Peyer's patch (tissue), 4 donors: ENCODE measurements at regions not wholly inside any gene's neighbourhood (a gene's known extent, or its start where the extent isn't known, plus 50 kb on each side); places are given as distances from the start of the nearest gene placed in this dataset.

Source experiments
- POLR2A ChIP-seq, 2 donors: fragments of 450-650 bp; IDR thresholded peaks; one replicate each; pipeline ENCODE4 v1.5.1; 2017; ENCODE audit warnings: antibody characterized with exemption in 2 of 2, mild to moderate bottlenecking in 2 of 2, moderate library complexity in 2 of 2
- TF ChIP-seq, protein P1 (sequence below), 6 experiments: fragments of 450-650 bp in 4 of 6; fragments of 200-600 bp in 2 of 6; sonication (generic) in 1 of 6; IDR thresholded peaks; one replicate each; pipeline ENCODE4 v1.5.1; 2017 to 2019; ENCODE audit warnings: antibody characterized with exemption in 6 of 6, mild to moderate bottlenecking in 3 of 6, moderate library complexity in 1 of 6

DNA sequence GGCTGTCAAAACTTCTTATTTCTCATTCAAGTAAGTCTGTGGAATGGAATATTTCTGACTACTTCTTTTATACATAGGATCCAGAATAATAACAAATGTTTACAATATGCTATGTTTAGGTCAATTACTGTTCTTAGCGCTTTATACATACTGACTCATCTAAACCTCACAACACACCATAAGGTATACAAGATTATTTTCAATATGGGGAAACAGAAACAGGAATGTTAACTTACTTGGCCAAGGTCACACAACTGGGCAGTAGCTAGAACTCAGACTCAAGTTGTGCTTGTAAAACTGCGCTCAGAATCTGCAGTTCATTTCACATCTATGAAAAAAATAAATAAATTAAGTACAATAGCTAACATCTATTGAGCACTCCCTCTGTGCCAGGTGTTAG is 168.0 kb downstream of the GNAI1 start:
- TF ChIP-seq, protein P1, sequence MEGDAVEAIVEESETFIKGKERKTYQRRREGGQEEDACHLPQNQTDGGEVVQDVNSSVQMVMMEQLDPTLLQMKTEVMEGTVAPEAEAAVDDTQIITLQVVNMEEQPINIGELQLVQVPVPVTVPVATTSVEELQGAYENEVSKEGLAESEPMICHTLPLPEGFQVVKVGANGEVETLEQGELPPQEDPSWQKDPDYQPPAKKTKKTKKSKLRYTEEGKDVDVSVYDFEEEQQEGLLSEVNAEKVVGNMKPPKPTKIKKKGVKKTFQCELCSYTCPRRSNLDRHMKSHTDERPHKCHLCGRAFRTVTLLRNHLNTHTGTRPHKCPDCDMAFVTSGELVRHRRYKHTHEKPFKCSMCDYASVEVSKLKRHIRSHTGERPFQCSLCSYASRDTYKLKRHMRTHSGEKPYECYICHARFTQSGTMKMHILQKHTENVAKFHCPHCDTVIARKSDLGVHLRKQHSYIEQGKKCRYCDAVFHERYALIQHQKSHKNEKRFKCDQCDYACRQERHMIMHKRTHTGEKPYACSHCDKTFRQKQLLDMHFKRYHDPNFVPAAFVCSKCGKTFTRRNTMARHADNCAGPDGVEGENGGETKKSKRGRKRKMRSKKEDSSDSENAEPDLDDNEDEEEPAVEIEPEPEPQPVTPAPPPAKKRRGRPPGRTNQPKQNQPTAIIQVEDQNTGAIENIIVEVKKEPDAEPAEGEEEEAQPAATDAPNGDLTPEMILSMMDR (IDR thresholded peaks at IDR 0.05) = no peak
- TF ChIP-seq POLR2A (IDR thresholded peaks at IDR 0.05) = no peak
